Muscle of leg (tissue), 3 donors: ENCODE measurements at regions not wholly inside any gene's neighbourhood (a gene's known extent, or its start where the extent isn't known, plus 50 kb on each side); places are given as distances from the start of the nearest gene placed in this dataset.
A peak's percentile ranks its signal among the peaks of the same experiment; 100 is the strongest.

Source experiments
- DNase-seq: peaks from one replicate; pipeline ENCODE4 v3.0.0; 2013
- H3K27ac ChIP-seq: one replicate; pipeline ENCODE4 v1.5.1; 2013; ENCODE audit warnings: mild to moderate bottlenecking, low read length, control low read depth
- H3K27me3 ChIP-seq: one replicate; pipeline ENCODE4 v1.6.1; 2013; ENCODE audit warnings: low read length; ENCODE audit not compliant: control insufficient read depth, insufficient read depth
- H3K36me3 ChIP-seq: one replicate; pipeline ENCODE4 v1.6.1; 2013; ENCODE audit warnings: low read length; ENCODE audit not compliant: control insufficient read depth, insufficient read depth
- H3K4me1 ChIP-seq: one replicate; pipeline ENCODE4 v1.6.1; 2013; ENCODE audit warnings: low read length; ENCODE audit not compliant: control insufficient read depth, insufficient read depth
- H3K4me3 ChIP-seq: one replicate; pipeline ENCODE4 v1.5.1; 2013; ENCODE audit warnings: low read length, control low read depth
- H3K9me3 ChIP-seq: replicated peaks from 2 replicates; pipeline ENCODE4 v1.6.1; 2013; ENCODE audit warnings: low read depth, low read length; ENCODE audit not compliant: control insufficient read depth
- WGBS: methylation state at CpG from one replicate; pipeline ENCODE4 v1.1.5; 2013; ENCODE audit warnings: missing lambda C conversion rate; ENCODE audit not compliant: insufficient coverage; 5-methylcytosine and 5-hydroxymethylcytosine counted together

- Histone ChIP-seq H3K4me1 (no peaks in the 10 kb centered on the region), H3K36me3 (no peaks in the 10 kb centered on the region), H3K27me3 (no peaks in the 10 kb centered on the region), H3K27ac (no peak overlapping the region), H3K9me3 (no peaks in the 10 kb centered on the region), H3K4me3 (no peak overlapping the region)
- DNase-seq: no peak
- 75% methylated on average over 3 of the region's 5 CpGs for WGBS
Observed at GRCh38 chr12:126464153-126464552, 1398.9 kb downstream of the AACS start.

GRCh38 chr12:126469211-126469610 is 1404.0 kb downstream of the AACS start:
- WGBS: no CpG with 5 or more reads among the region's 2 CpGs
- no peaks in the 10 kb centered on the region for H3K4me1 ChIP-seq
- H3K27me3 ChIP-seq: no peaks in the 10 kb centered on the region
- H3K9me3 ChIP-seq: no peaks in the 10 kb centered on the region
- no peak overlapping the region for H3K27ac ChIP-seq
- H3K4me3 ChIP-seq: no peak overlapping the region
- DNase-seq: no peak
- no peaks in the 10 kb centered on the region for H3K36me3 ChIP-seq

DNA sequence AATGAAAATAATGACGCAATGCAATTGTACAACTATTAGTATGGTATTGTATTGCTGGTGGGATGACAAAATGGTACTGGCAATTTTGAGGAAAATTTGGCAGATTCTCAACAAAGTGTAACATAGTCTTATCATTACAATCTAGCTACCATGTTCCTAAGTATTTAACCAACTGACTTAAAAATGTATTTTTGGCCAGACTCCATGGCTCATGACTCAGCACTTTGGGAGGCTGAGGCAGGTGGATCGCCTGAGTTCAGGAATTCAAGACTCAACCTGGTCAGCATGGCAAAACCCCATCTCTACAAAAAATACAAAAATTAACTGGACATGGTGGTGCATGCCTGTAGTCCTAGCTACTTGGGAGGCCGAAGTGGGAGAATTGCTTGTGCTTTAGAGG is 1409.5 kb downstream of the AACS start:
- WGBS: no CpG with 5 or more reads among the region's 3 CpGs
- H3K4me3 ChIP-seq: no peak overlapping the region
- no peak overlapping the region for H3K27ac ChIP-seq
- no peaks in the 10 kb centered on the region for H3K9me3 ChIP-seq
- H3K27me3 ChIP-seq: no peaks in the 10 kb centered on the region
- no peak for DNase-seq
- H3K36me3 ChIP-seq: no peaks in the 10 kb centered on the region
- H3K4me1 ChIP-seq: no peaks in the 10 kb centered on the region

- WGBS: 25% methylated on average over 2 of the region's 10 CpGs
- no peaks in the 10 kb centered on the region for H3K9me3 ChIP-seq
- no peaks in the 10 kb centered on the region for H3K4me1 ChIP-seq
- H3K4me3 ChIP-seq: no peak overlapping the region
- H3K27ac ChIP-seq: no peak overlapping the region
- DNase-seq: no peak
- H3K36me3 ChIP-seq: no peaks in the 10 kb centered on the region
- H3K27me3 ChIP-seq: no peaks in the 10 kb centered on the region
Observed at GRCh38 chr12:126480451-126480850, 1415.2 kb downstream of the AACS start.

- WGBS: 80% methylated on average over 1 of the region's 6 CpGs
- Histone ChIP-seq H3K27ac (no peak overlapping the region), H3K36me3 (no peaks in the 10 kb centered on the region), H3K4me1 (no peaks in the 10 kb centered on the region), H3K4me3 (no peak overlapping the region), H3K27me3 (no peaks in the 10 kb centered on the region), H3K9me3 (no peaks in the 10 kb centered on the region)
- DNase-seq: no peak
Observed at GRCh38 chr12:126481688-126482087, 1416.5 kb downstream of the AACS start.

DNA sequence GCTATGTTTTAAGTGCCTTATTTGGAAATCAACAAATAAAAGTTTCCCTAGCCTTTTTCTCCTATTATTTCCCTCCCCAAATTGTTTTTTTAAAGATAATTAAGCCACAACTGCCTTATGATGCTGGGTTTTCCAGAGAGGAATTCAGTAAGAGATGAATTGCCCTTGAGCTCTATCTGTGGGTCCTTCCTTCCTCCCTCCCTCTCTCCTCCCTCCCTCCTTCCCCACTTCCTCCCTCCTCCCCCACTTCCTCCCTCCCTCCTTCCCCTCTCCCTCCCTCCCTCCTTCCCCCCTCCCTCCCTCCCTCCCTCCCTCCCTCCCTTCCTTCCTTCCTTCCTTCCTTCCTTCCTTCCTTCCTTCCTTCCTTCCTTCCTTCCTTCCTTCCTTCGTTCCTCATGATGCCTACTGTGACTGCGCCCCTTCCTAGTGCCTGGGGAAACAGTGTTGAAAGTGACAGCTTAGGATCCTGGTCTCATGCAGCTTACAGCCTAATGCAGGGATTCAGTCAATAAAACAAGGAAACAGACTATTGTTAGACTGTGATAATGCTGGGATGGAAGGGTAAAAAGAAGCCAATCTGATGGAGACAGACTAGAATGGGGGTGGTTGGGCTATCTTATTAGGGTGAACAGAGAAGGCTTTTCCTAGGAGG is 1417.1 kb downstream of the AACS start:
- DNase-seq: no peak
- no peaks in the 10 kb centered on the region for H3K36me3 ChIP-seq
- H3K4me1 ChIP-seq: no peaks in the 10 kb centered on the region
- no CpG with 5 or more reads among the region's 2 CpGs for WGBS
- H3K27me3 ChIP-seq: no peaks in the 10 kb centered on the region
- no peak overlapping the region for H3K4me3 ChIP-seq
- no peak overlapping the region for H3K27ac ChIP-seq
- no peaks in the 10 kb centered on the region for H3K9me3 ChIP-seq

GRCh38 chr12:126483145-126484068 is 1418.2 kb downstream of the AACS start:
- Histone ChIP-seq H3K27me3 (no peaks in the 10 kb centered on the region), H3K4me1 (no peaks in the 10 kb centered on the region), H3K4me3 (no peak overlapping the region), H3K36me3 (no peaks in the 10 kb centered on the region), H3K27ac (no peak overlapping the region), H3K9me3 (no peaks in the 10 kb centered on the region)
- DNase-seq: peak; percentile 61
- WGBS: 76% methylated on average over 3 of the region's 17 CpGs

DNA sequence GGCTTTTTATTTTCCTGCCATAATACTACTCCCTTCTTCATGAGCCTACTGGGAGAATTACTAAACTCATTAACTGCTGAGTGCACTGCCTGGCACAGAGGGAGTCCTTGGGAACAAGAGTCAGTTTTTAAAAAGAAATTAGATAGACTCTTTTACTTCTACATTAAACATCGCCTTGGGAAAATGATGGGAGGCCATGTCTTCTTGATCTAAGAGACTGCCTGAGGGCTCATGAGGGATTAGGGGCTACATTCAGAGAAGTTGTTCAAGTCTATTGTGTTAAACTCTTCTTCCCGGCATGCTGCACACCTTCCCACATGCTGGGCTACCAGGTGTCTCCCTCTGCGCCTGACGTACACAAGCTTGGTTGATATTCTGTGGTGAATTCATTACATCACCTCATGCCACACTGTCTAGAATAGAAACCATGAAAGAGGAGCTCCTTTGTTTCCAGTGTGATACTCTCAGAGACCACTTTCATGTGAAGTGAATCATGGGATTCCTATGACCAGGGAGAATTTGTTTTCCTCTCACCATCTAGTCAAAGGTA is 1422.3 kb downstream of the AACS start:
- DNase-seq: no peak
- H3K4me1 ChIP-seq: no peaks in the 10 kb centered on the region
- H3K4me3 ChIP-seq: no peak overlapping the region
- H3K27me3 ChIP-seq: no peaks in the 10 kb centered on the region
- no peak overlapping the region for H3K27ac ChIP-seq
- H3K9me3 ChIP-seq: peaks cover 5% of the 10 kb centered on the region
- no peaks in the 10 kb centered on the region for H3K36me3 ChIP-seq
- WGBS: no CpG with 5 or more reads among the region's 4 CpGs

GRCh38 chr12:126488806-126489205 is 1423.6 kb downstream of the AACS start:
- 56% methylated on average over 3 of the region's 3 CpGs for WGBS
- Histone ChIP-seq H3K9me3 (peaks cover 5% of the 10 kb centered on the region), H3K4me3 (no peak overlapping the region), H3K36me3 (no peaks in the 10 kb centered on the region), H3K27ac (no peak overlapping the region), H3K4me1 (no peaks in the 10 kb centered on the region), H3K27me3 (no peaks in the 10 kb centered on the region)
- DNase-seq: peak; percentile 64

GRCh38 chr12:126492181-126492580 is 1426.9 kb downstream of the AACS start:
- Histone ChIP-seq H3K36me3 (no peaks in the 10 kb centered on the region), H3K4me1 (no peaks in the 10 kb centered on the region), H3K27me3 (no peaks in the 10 kb centered on the region), H3K27ac (no peak overlapping the region), H3K4me3 (no peak overlapping the region), H3K9me3 (peaks cover 5% of the 10 kb centered on the region)
- no peak for DNase-seq
- WGBS: 42% methylated on average over 3 of the region's 7 CpGs
